B cell (primary cell): ENCODE measurements at regions not wholly inside any gene's neighbourhood (a gene's known extent, or its start where the extent isn't known, plus 50 kb on each side); places are given as distances from the start of the nearest gene placed in this dataset.

Experiments used
- CTCF ChIP-seq: fragments of 200-600 bp; IDR thresholded peaks from one replicate; pipeline ENCODE4 v1.8.0; 2022; ENCODE audit warnings: antibody characterized with exemption, mild to moderate bottlenecking
- EZH2 ChIP-seq: IDR thresholded peaks from 2 replicates; pipeline ENCODE4 v1.6.1; 2012; ENCODE audit warnings: borderline replicate concordance, low read depth, mild to moderate bottlenecking, moderate library complexity, low read length; ENCODE audit not compliant: insufficient read depth, poor library complexity, severe bottlenecking

GRCh38 chr20:16219182-16219581 lies 354.1 kb downstream of the KIF16B start:
- TF ChIP-seq CTCF: no peak
- no peak for TF ChIP-seq EZH2
